OCI-M2 (cell line): ENCODE measurements at regions not wholly inside any gene's neighbourhood (a gene's known extent, or its start where the extent isn't known, plus 50 kb on each side); places are given as distances from the start of the nearest gene placed in this dataset.

Experiments
- DNase-seq: peaks from one replicate; lab custom pipeline; 2025; ENCODE audit not compliant: unreplicated experiment; lab: John Stamatoyannopoulos, UW

- no peak for DNase-seq
Observed at GRCh38 chr18:78607221-78607620, 372.4 kb upstream of the SALL3 start.

- no peak for DNase-seq
Observed at GRCh38 chr18:78607784-78608183, 371.8 kb upstream of the SALL3 start.

GRCh38 chr18:78610179-78610578 lies 369.4 kb upstream of the SALL3 start:
- no peak for DNase-seq

- DNase-seq, result no peak
Observed at GRCh38 chr18:78611201-78611800, 368.3 kb upstream of the SALL3 start.

- no peak for DNase-seq
Observed at GRCh38 chr18:78611869-78612268, 367.7 kb upstream of the SALL3 start.

GRCh38 chr18:78612318-78612717 lies 367.3 kb upstream of the SALL3 start:
- DNase-seq, result no peak

- DNase-seq, result no peak
Observed at GRCh38 chr18:78612801-78613200, 366.8 kb upstream of the SALL3 start.

GRCh38 chr18:78618726-78619125 lies 360.9 kb upstream of the SALL3 start:
- no peak for DNase-seq

- DNase-seq, result no peak
Observed at GRCh38 chr18:78619854-78620253, 359.8 kb upstream of the SALL3 start.

GRCh38 chr18:78620326-78620725 lies 359.3 kb upstream of the SALL3 start:
- no peak for DNase-seq

- no peak for DNase-seq
Observed at GRCh38 chr18:78621141-78621755, 358.4 kb upstream of the SALL3 start.

GRCh38 chr18:78622251-78622906 lies 357.2 kb upstream of the SALL3 start:
- no peak for DNase-seq

- DNase-seq, result no peak
Observed at GRCh38 chr18:78622907-78623541, 356.6 kb upstream of the SALL3 start.

- DNase-seq, result no peak
Observed at GRCh38 chr18:78624646-78625279, 354.9 kb upstream of the SALL3 start.

- DNase-seq, result no peak
Observed at GRCh38 chr18:78625847-78626246, 353.8 kb upstream of the SALL3 start.

GRCh38 chr18:78627551-78628346 lies 351.9 kb upstream of the SALL3 start:
- no peak for DNase-seq

GRCh38 chr18:78629426-78629825 lies 350.2 kb upstream of the SALL3 start:
- no peak for DNase-seq

GRCh38 chr18:78630356-78630755 lies 349.3 kb upstream of the SALL3 start:
- DNase-seq, result no peak

GRCh38 chr18:78630981-78631510 lies 348.6 kb upstream of the SALL3 start:
- no peak for DNase-seq

- DNase-seq, result no peak
Observed at GRCh38 chr18:78632111-78632541, 347.5 kb upstream of the SALL3 start.
